Mucosa of stomach (tissue), 1 donor: ENCODE measurements at regions not wholly inside any gene's neighbourhood (a gene's known extent, or its start where the extent isn't known, plus 50 kb on each side); places are given as distances from the start of the nearest gene placed in this dataset.

Experiments used
- H3K27me3 ChIP-seq: one replicate; pipeline ENCODE4 v1.7.0; 2013; ENCODE audit warnings: mild to moderate bottlenecking, low read length; ENCODE audit not compliant: control insufficient read depth, insufficient read depth
- H3K36me3 ChIP-seq: one replicate; pipeline ENCODE4 v1.7.0; 2013; ENCODE audit warnings: low read length; ENCODE audit not compliant: control insufficient read depth, insufficient read depth
- H3K4me1 ChIP-seq: one replicate; pipeline ENCODE4 v1.7.0; 2013; ENCODE audit warnings: mild to moderate bottlenecking, low read length; ENCODE audit not compliant: control insufficient read depth, insufficient read depth
- H3K4me3 ChIP-seq: one replicate; pipeline ENCODE4 v1.7.0; 2013; ENCODE audit warnings: low read length
- H3K9ac ChIP-seq: one replicate; pipeline ENCODE4 v1.7.0; 2013; ENCODE audit warnings: mild to moderate bottlenecking, low read length, moderate library complexity
- H3K9me3 ChIP-seq: one replicate; pipeline ENCODE4 v1.7.0; 2013; ENCODE audit warnings: mild to moderate bottlenecking, low read length, moderate library complexity; ENCODE audit not compliant: control insufficient read depth
- donor health status: Pancreatic carcinoma.

DNA sequence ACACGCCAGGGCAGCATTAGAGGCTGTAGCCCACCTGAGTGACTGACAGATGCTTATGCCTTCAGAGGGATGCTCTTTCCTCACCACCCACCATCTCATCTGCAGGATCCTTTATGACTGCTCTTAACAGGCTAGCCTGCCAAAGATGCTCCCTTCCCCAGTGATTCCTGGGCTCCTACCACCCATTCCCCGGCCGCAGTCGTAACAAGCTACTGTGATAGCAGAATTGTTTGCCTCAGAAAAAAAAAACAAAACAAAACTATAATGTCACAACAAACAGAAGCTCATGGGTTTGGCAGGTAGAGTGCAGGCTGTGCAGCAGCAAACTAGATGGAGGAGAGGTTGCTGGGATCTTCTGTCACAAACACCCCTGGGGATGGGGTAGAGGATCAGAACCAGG is 343.9 kb upstream of the ZMIZ1 start:
- Histone ChIP-seq H3K9ac (no peak overlapping the region), H3K4me1 (no peaks in the 10 kb centered on the region), H3K9me3 (no peaks in the 10 kb centered on the region), H3K27me3 (no peaks in the 10 kb centered on the region), H3K4me3 (no peak overlapping the region), H3K36me3 (no peaks in the 10 kb centered on the region)

- H3K9ac ChIP-seq = no peak overlapping the region
- H3K27me3 ChIP-seq = no peaks in the 10 kb centered on the region
- H3K9me3 ChIP-seq = no peaks in the 10 kb centered on the region
- no peaks in the 10 kb centered on the region for H3K36me3 ChIP-seq
- no peak overlapping the region for H3K4me3 ChIP-seq
- no peaks in the 10 kb centered on the region for H3K4me1 ChIP-seq
Measured at GRCh38 chr10:78726171-78726570, 342.6 kb upstream of the ZMIZ1 start.

DNA sequence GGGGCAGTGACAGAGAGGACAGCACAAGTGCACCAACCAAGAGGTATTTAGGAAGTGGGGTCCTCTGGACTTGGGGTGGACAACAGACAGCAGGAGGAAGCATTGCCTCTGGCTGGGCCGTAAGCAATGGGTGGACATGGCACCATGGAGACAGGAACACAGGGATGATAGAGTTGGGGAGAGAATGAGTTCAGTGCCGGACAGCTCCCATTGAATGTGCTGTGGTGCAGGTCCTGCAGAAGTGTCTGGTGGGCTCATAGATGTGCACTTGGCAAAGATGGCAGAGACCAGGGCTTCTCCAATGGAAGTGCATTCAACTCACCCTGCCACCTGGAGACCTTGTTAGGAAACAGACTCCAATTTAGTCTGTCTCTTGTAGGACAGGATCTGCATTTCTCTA is 341.5 kb upstream of the ZMIZ1 start:
- no peak overlapping the region for H3K4me3 ChIP-seq
- no peak overlapping the region for H3K9ac ChIP-seq
- H3K36me3 ChIP-seq = no peaks in the 10 kb centered on the region
- H3K27me3 ChIP-seq = peaks cover 4% of the 10 kb centered on the region
- no peaks in the 10 kb centered on the region for H3K4me1 ChIP-seq
- H3K9me3 ChIP-seq = no peaks in the 10 kb centered on the region

GRCh38 chr10:78727728-78728127 is 341.0 kb upstream of the ZMIZ1 start:
- no peaks in the 10 kb centered on the region for H3K4me1 ChIP-seq
- no peaks in the 10 kb centered on the region for H3K9me3 ChIP-seq
- H3K9ac ChIP-seq = no peak overlapping the region
- no peaks in the 10 kb centered on the region for H3K36me3 ChIP-seq
- H3K27me3 ChIP-seq = peaks cover 4% of the 10 kb centered on the region
- H3K4me3 ChIP-seq = no peak overlapping the region

- Histone ChIP-seq H3K9ac (no peak overlapping the region), H3K36me3 (no peaks in the 10 kb centered on the region), H3K4me1 (no peaks in the 10 kb centered on the region), H3K27me3 (peaks cover 4% of the 10 kb centered on the region), H3K9me3 (no peaks in the 10 kb centered on the region), H3K4me3 (no peak overlapping the region)
Measured at GRCh38 chr10:78728176-78728575, 340.6 kb upstream of the ZMIZ1 start.

GRCh38 chr10:78729366-78729765 is 339.4 kb upstream of the ZMIZ1 start:
- no peaks in the 10 kb centered on the region for H3K4me1 ChIP-seq
- no peaks in the 10 kb centered on the region for H3K9me3 ChIP-seq
- peaks cover 4% of the 10 kb centered on the region for H3K27me3 ChIP-seq

GRCh38 chr10:78729800-78730199 is 339.0 kb upstream of the ZMIZ1 start:
- Histone ChIP-seq H3K4me1 (no peaks in the 10 kb centered on the region), H3K27me3 (peaks cover 4% of the 10 kb centered on the region), H3K4me3 (no peak overlapping the region), H3K9ac (no peak overlapping the region), H3K36me3 (no peaks in the 10 kb centered on the region), H3K9me3 (no peaks in the 10 kb centered on the region)

More at GRCh38 chr10:78729366-78729765, 339.4 kb upstream of the ZMIZ1 start:
- H3K4me3 ChIP-seq = no peak overlapping the region
- no peaks in the 10 kb centered on the region for H3K36me3 ChIP-seq
- H3K9ac ChIP-seq = no peak overlapping the region

GRCh38 chr10:78730754-78731153 is 338.0 kb upstream of the ZMIZ1 start:
- Histone ChIP-seq H3K9me3 (no peaks in the 10 kb centered on the region), H3K9ac (no peak overlapping the region), H3K4me3 (no peak overlapping the region), H3K27me3 (peaks cover 8% of the 10 kb centered on the region), H3K4me1 (no peaks in the 10 kb centered on the region), H3K36me3 (no peaks in the 10 kb centered on the region)

- Histone ChIP-seq H3K4me3 (no peak overlapping the region), H3K36me3 (no peaks in the 10 kb centered on the region), H3K9me3 (no peaks in the 10 kb centered on the region), H3K4me1 (no peaks in the 10 kb centered on the region), H3K27me3 (peaks cover 13% of the 10 kb centered on the region), H3K9ac (no peak overlapping the region)
Measured at GRCh38 chr10:78731675-78732074, 337.1 kb upstream of the ZMIZ1 start.

DNA sequence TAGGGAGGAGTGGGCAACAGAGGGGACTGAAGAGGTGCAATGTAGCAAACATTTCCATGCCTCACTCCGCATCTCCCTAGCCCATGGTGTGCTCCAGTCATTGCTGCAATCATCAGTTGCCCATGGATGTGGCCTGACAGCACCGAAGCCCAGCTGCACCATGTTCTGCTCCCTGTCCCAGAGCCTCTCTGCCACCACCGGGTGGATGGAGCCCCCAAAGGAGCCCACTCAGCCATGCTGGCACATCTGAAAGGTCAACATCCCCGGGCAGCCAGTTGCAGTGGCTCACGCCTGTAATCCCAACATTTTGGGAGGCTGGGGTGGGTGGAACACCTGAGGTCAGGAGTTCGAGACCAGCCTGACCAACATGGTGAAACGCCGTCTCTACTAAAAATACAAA is 336.4 kb upstream of the ZMIZ1 start:
- Histone ChIP-seq H3K4me1 (no peaks in the 10 kb centered on the region), H3K4me3 (no peak overlapping the region), H3K27me3 (peaks cover 13% of the 10 kb centered on the region)

GRCh38 chr10:78736926-78737630 is 331.7 kb upstream of the ZMIZ1 start:
- no peak overlapping the region for H3K9ac ChIP-seq
- peaks cover 9% of the 10 kb centered on the region for H3K27me3 ChIP-seq
- H3K4me1 ChIP-seq = no peaks in the 10 kb centered on the region
- H3K9me3 ChIP-seq = no peaks in the 10 kb centered on the region
- H3K36me3 ChIP-seq = no peaks in the 10 kb centered on the region
- no peak overlapping the region for H3K4me3 ChIP-seq

More for the DNA sequence above, 336.4 kb upstream of the ZMIZ1 start:
- H3K36me3 ChIP-seq = no peaks in the 10 kb centered on the region
- no peaks in the 10 kb centered on the region for H3K9me3 ChIP-seq
- no peak overlapping the region for H3K9ac ChIP-seq

DNA sequence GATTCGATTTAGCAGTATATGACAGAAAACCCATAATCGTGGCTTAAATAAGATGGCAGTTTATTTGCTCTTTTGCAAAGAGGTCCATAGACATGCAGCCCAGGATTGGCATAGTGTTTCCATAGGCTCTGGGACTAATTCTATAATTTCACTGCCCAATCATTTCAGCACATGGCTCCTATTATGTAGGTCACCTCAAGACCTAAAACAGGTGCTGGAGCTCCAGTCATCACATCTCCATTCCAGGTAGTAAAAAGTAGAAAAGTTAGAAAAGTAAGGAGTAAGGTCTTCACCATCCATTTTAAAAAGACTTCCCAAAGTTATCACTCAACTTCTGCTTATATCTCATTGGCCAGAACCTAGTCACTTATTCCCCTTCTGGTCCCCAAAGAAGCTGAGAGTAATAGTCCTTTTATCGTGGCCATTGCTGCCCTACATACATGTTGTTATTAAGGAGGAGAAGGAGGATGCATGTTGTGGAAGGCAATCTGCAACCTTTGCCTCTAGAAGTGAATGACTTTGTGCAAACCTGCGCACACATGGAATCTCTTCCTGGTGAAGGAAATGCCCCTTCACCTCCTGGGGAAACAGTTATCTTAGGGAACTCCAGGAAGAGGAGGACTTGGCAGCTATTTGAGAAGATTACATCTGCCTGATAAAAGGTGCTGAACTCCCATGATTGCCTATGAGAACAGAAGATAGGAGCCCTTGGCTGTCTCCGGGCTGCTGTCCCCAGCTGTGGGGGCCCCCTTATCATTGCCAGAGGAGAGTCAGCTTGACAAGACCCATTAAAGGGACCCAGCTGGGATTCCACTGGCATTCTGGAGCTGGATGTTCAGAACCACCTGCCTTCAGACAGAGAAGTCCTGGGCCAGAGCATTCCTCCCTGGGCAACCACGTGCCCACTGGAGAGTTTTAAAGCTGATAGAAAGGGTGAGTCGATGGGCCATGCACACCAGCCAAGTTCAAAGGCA is 330.6 kb upstream of the ZMIZ1 start:
- H3K4me1 ChIP-seq = peaks cover 8% of the 10 kb centered on the region
- no peaks in the 10 kb centered on the region for H3K9me3 ChIP-seq
- H3K36me3 ChIP-seq = no peaks in the 10 kb centered on the region
- peaks cover 9% of the 10 kb centered on the region for H3K27me3 ChIP-seq
- H3K9ac ChIP-seq = no peak overlapping the region
- H3K4me3 ChIP-seq = no peak overlapping the region
